H1 (cell line): ENCODE measurements at regions not wholly inside any gene's neighbourhood (a gene's known extent, or its start where the extent isn't known, plus 50 kb on each side); places are given as distances from the start of the nearest gene placed in this dataset.

Experiments used
- CHD7 ChIP-seq: fragments of 300-600 bp; sonication (generic); IDR thresholded peaks from 2 replicates; pipeline ENCODE4 v1.7.1; 2012; ENCODE audit warnings: low read length, moderate library complexity, mild to moderate bottlenecking, inconsistent platforms; ENCODE audit not compliant: insufficient replicate concordance
- SIX5 ChIP-seq: IDR thresholded peaks from 2 replicates; pipeline ENCODE4 v1.6.1; 2011; ENCODE audit warnings: mild to moderate bottlenecking, low read depth, low read length
- YY1 ChIP-seq: IDR thresholded peaks from 2 replicates; pipeline ENCODE4 v1.6.1; 2011; ENCODE audit warnings: low read depth, mild to moderate bottlenecking, low read length

- no peak for TF ChIP-seq CHD7
- no peak for TF ChIP-seq YY1
- no peak for TF ChIP-seq SIX5
- TF ChIP-seq, all 59 proteins: peak for 0
Observed at GRCh38 chr10:2926918-2927660, 140.3 kb upstream of the PFKP start (continued).
